GM12872 (cell line): ENCODE measurements at regions not wholly inside any gene's neighbourhood (a gene's known extent, or its start where the extent isn't known, plus 50 kb on each side); places are given as distances from the start of the nearest gene placed in this dataset.

Experiments
- TF ChIP-seq, protein P1 (sequence below): IDR thresholded peaks from 3 replicates; pipeline ENCODE4 v1.5.1; 2011; ENCODE audit warnings: low read depth, mild to moderate bottlenecking, low read length, moderate library complexity; ENCODE audit not compliant: insufficient read depth

DNA sequence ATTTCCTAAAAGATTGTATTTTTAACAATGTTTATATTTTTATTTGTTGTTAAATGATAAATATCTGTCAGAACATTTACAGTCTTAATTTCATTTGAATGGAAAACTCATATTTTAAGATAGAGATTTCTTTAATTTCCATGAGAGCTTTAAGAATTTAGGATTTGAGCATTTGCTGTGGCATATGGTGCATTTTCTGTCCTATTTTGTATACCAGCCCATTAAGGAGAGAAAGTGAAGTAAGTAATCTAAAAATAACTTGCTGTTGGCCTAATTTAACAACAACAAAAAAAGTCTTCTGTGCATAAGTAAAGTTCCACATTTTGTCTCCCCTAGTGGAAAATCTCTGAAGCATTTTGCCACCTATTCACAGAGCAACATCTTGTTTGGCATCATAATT is 190.9 kb upstream of the PPP1R3A start:
- TF ChIP-seq, protein P1, sequence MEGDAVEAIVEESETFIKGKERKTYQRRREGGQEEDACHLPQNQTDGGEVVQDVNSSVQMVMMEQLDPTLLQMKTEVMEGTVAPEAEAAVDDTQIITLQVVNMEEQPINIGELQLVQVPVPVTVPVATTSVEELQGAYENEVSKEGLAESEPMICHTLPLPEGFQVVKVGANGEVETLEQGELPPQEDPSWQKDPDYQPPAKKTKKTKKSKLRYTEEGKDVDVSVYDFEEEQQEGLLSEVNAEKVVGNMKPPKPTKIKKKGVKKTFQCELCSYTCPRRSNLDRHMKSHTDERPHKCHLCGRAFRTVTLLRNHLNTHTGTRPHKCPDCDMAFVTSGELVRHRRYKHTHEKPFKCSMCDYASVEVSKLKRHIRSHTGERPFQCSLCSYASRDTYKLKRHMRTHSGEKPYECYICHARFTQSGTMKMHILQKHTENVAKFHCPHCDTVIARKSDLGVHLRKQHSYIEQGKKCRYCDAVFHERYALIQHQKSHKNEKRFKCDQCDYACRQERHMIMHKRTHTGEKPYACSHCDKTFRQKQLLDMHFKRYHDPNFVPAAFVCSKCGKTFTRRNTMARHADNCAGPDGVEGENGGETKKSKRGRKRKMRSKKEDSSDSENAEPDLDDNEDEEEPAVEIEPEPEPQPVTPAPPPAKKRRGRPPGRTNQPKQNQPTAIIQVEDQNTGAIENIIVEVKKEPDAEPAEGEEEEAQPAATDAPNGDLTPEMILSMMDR, result no peak

- TF ChIP-seq, protein P1, result no peak
Observed at GRCh38 chr7:114109304-114109703, 190.5 kb upstream of the PPP1R3A start.

DNA sequence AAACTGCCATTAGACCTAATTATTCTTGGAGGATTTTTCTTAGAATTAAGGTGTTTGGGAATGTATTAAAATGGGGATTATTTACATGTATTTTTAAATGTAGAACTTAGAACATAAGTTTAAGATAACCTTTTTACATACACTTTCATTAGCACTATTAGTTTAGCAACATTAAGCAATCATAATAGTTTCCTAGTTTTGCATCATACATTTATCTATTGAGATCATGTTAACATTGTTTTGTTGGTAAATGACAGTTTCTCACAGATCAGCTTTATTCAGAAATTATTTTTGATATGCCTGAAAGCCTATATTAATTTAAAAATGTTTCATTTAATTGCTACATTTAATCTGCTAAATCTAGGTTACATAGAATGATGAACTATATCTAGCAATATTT is 189.7 kb upstream of the PPP1R3A start:
- TF ChIP-seq, protein P1, result no peak

DNA sequence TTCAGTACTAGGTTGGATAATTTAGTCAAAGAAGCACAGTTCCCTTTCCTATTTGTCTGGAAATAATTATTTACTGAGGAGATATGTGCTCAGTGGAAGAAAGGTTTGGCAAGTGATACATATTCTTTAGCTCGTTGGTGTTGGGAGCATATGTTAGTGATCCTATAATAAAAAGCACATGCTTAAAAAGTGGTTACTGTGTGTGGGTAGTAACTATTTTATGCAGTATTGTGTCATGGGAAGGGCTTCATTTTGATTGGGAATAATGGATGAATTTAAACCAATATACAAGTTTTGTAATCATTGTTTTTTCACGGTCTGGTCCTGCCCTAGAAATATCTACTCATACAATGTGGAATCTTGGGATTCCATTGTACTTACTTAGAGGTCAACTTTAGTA is 188.7 kb upstream of the PPP1R3A start:
- TF ChIP-seq, protein P1, result no peak

- TF ChIP-seq, protein P1, result no peak
Observed at GRCh38 chr7:114104035-114104434, 185.2 kb upstream of the PPP1R3A start.

GRCh38 chr7:114102996-114103395 is 184.2 kb upstream of the PPP1R3A start:
- TF ChIP-seq, protein P1, result no peak

GRCh38 chr7:114102131-114102530 is 183.3 kb upstream of the PPP1R3A start:
- TF ChIP-seq, protein P1, result no peak

- TF ChIP-seq, protein P1, result no peak
Observed at GRCh38 chr7:114100810-114101209, 182.0 kb upstream of the PPP1R3A start.
